ENCODE measurements at regions not wholly inside any gene's neighbourhood (a gene's known extent, or its start where the extent isn't known, plus 50 kb on each side); places are given as distances from the start of the nearest gene placed in this dataset.
"Not testable (repeated sequence)": the region's sequence is repeated elsewhere in the genome, so short reads cannot be mapped to it uniquely, and the experiment has no call there.

- DNase-seq = no peak
Measured at GRCh38 chr16:11416228-11417001, 71.2 kb downstream of the RMI2 start.

- DNase-seq = no peak
Measured at GRCh38 chr16:11417487-11417886, 72.2 kb downstream of the RMI2 start.

- DNase-seq = no peak
Measured at GRCh38 chr16:11418506-11418905, 73.2 kb downstream of the RMI2 start.

- DNase-seq = not testable (repeated sequence)
Measured at GRCh38 chr16:11420067-11420466, 74.8 kb downstream of the RMI2 start.

GRCh38 chr16:11420895-11421294, 75.6 kb downstream of the RMI2 start:
- DNase-seq = no peak

GRCh38 chr16:11422381-11423314, 77.4 kb downstream of the RMI2 start:
- no peak for DNase-seq

GRCh38 chr16:11423315-11424117, 78.3 kb downstream of the RMI2 start:
- DNase-seq = no peak

- no peak for DNase-seq
Measured at GRCh38 chr16:11424118-11424460, 78.8 kb downstream of the RMI2 start.

GRCh38 chr16:11425140-11425539, 79.9 kb downstream of the RMI2 start:
- DNase-seq = no peak

GRCh38 chr16:11428623-11428953, 83.3 kb downstream of the RMI2 start:
- no peak for DNase-seq

GRCh38 chr16:11429123-11429522, 83.9 kb downstream of the RMI2 start:
- no peak for DNase-seq

- no peak for DNase-seq
Measured at GRCh38 chr16:11429823-11430222, 84.6 kb downstream of the RMI2 start.

- DNase-seq = no peak
Measured at GRCh38 chr16:11430601-11431317, 85.5 kb downstream of the RMI2 start.

GRCh38 chr16:11431915-11432465, 86.7 kb downstream of the RMI2 start:
- no peak for DNase-seq

- no peak for DNase-seq
Measured at GRCh38 chr16:11432856-11433395, 87.7 kb downstream of the RMI2 start.

- DNase-seq = no peak
Measured at GRCh38 chr16:11435576-11435975, 90.3 kb downstream of the RMI2 start.

- no peak for DNase-seq
Measured at GRCh38 chr16:11437069-11437468, 91.8 kb downstream of the RMI2 start.

- no peak for DNase-seq
Measured at GRCh38 chr16:11439790-11440656, 94.8 kb downstream of the RMI2 start.

- no peak for DNase-seq
Measured at GRCh38 chr16:11440657-11441012, 95.4 kb downstream of the RMI2 start.

- DNase-seq = no peak
Measured at GRCh38 chr16:11445486-11445885, 100.2 kb downstream of the RMI2 start.

GRCh38 chr16:11446566-11447119, 101.4 kb downstream of the RMI2 start:
- DNase-seq = no peak
